Lung (tissue), 11 donors: ENCODE measurements at regions not wholly inside any gene's neighbourhood (a gene's known extent, or its start where the extent isn't known, plus 50 kb on each side); places are given as distances from the start of the nearest gene placed in this dataset.

Experiments used
- ATAC-seq: fragments of 200-7000 bp; cut with Tn5 transposase; one replicate; pipeline ENCODE4 v1.9.1; 2020; ENCODE audit warnings: moderate number of reproducible peaks; ENCODE audit not compliant: insufficient read depth, low FRiP score
- DNase-seq, 3 donors: peaks; one replicate each; pipeline ENCODE4 v3.0.0-alpha.2; 2013 to 2017
- H3K27ac ChIP-seq, 2 donors: one replicate each; pipeline ENCODE4 v1.5.1; 2013; ENCODE audit warnings: mild to moderate bottlenecking in 2 of 2, moderate library complexity in 2 of 2, control low read depth in 1 of 2, inconsistent platforms in 1 of 2, low read depth in 1 of 2, low read length in 1 of 2
- H3K27me3 ChIP-seq, 3 donors: one replicate each; pipeline ENCODE4 v1.5.1; 2013; ENCODE audit warnings: low read length in 2 of 3; ENCODE audit not compliant: control insufficient read depth in 3 of 3, insufficient read depth in 3 of 3
- H3K36me3 ChIP-seq, 4 donors: one replicate each; pipeline ENCODE4 v1.5.1; 2013; ENCODE audit warnings: low read length in 4 of 4, mild to moderate bottlenecking in 1 of 4, moderate library complexity in 1 of 4; ENCODE audit not compliant: control insufficient read depth in 4 of 4, insufficient read depth in 4 of 4
- H3K4me1 ChIP-seq, 5 donors: one replicate each; pipeline ENCODE4 v1.5.1; 2013; ENCODE audit warnings: low read length in 5 of 5, mild to moderate bottlenecking in 2 of 5, moderate library complexity in 1 of 5; ENCODE audit not compliant: control insufficient read depth in 5 of 5, insufficient read depth in 5 of 5
- H3K4me3 ChIP-seq: one replicate; pipeline ENCODE4 v1.5.1; 2013; ENCODE audit warnings: mild to moderate bottlenecking, control low read depth, moderate library complexity
- H3K9ac ChIP-seq, 2 donors: one replicate each; pipeline ENCODE4 v1.5.1; 2013; ENCODE audit warnings: low read length in 2 of 2, control low read depth in 1 of 2; ENCODE audit not compliant: insufficient read depth in 1 of 2
- H3K9me3 ChIP-seq, 4 donors: one replicate each; pipeline ENCODE4 v1.5.1; 2013; ENCODE audit warnings: low read length in 3 of 4, mild to moderate bottlenecking in 1 of 4, moderate library complexity in 1 of 4; ENCODE audit not compliant: control insufficient read depth in 4 of 4, insufficient read depth in 3 of 4
- CTCF ChIP-seq: IDR thresholded peaks from 2 replicates; pipeline ENCODE4 v1.5.1; 2012; ENCODE audit warnings: mild to moderate bottlenecking; ENCODE audit errors: control extremely low read depth, extremely low read depth
- WGBS, 2 donors: extraction: QIAGEN DNeasy Blood & Tissue Kit; methylation state at CpG; one replicate each; pipeline ENCODE4 v1.1.7; 2013; 5-methylcytosine and 5-hydroxymethylcytosine counted together
- donor health status: control.
- donor health status: control.
- donor health status: Bipolar disorder and iron deficiency.
- donor health status: healthy.
- donor health status: DM: yes; HTN: yes; CAD: no.

GRCh38 chr18:34657860-34658500 is 52.1 kb upstream of the DTNA start:
- H3K27ac ChIP-seq = peak overlapping the region in 1 of 2 donors; percentile 83
- ATAC-seq (no peak), DNase-seq (no peak)
- no peaks in the 10 kb centered on the region for H3K9me3 ChIP-seq
- peak overlapping the region in 1 of 2 donors; percentile 8 for H3K9ac ChIP-seq
- no peaks in the 10 kb centered on the region for H3K27me3 ChIP-seq
- H3K4me1 ChIP-seq = peaks cover 0 to 17% (median 6%) of the 10 kb centered on the region in 5 donors
- H3K36me3 ChIP-seq = no peaks in the 10 kb centered on the region
- no peak overlapping the region for H3K4me3 ChIP-seq
- no peak for TF ChIP-seq CTCF
- WGBS, 2 donors = 84 to 91% methylated on average over 4 of the region's 4 CpGs

DNA sequence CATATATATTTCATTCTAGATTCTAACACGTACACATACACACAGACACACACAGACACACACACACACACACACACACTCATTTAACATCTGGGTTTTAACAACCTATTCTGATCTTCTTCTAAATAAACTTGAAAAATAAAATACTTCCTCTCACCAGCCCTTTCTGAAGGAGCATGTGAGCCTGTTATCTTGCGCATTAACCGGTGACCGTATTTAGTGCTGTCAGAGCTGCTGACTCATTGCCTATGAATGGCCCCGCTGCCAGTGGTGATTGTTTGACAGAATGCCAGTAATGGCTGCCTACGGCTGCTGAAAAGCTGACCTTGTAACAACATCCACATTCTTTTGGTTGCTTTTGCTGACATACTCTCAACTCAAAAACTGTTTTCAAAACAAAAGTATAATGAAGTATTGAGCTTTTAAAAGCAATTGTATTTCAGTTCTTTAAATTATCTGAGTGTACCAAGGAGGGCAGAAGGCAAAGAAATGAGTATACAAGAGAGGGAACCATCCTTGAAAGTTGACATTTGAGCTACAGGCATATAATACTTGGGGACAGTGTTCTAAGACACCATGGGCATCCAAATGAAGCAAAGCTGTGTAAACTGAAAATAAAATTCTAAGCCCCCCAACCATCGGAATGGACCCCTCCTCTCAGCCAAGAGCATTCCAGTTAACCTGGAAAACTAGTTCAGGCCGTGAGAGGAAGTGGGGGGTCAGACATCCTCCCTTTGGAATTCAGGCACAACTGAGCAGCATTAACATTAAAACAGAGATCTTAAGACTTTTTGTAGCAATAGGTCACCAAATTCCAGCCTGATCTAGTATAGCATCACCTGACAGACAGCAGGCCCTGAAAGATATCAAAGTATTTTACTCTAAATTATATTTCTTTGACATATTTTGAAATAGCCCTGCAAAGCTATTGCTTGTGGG is 50.2 kb upstream of the DTNA start:
- peak overlapping the region; percentile 13 to 98 for H3K27ac ChIP-seq
- no peaks in the 10 kb centered on the region for H3K9me3 ChIP-seq
- H3K4me3 ChIP-seq = no peak overlapping the region
- TF ChIP-seq CTCF = no peak
- H3K36me3 ChIP-seq = no peaks in the 10 kb centered on the region
- peak; percentile 86 for ATAC-seq
- H3K4me1 ChIP-seq = peaks cover 0 to 17% (median 6%) of the 10 kb centered on the region in 5 donors
- peak; percentile 83 to 87 (median 86) for DNase-seq
- no peak overlapping the region for H3K9ac ChIP-seq
- 21 to 24% methylated on average over 8 of the region's 8 CpGs for WGBS, 2 donors
- H3K27me3 ChIP-seq = no peaks in the 10 kb centered on the region
